NCI-H187 (cell line): ENCODE measurements at regions not wholly inside any gene's neighbourhood (a gene's known extent, or its start where the extent isn't known, plus 50 kb on each side); places are given as distances from the start of the nearest gene placed in this dataset.
"Not testable (repeated sequence)": the region's sequence is repeated elsewhere in the genome, so short reads cannot be mapped to it uniquely, and the experiment has no call there.

Experiments
- DNase-seq, 2 experiments: peaks; one replicate each; lab custom pipeline; 2025; lab: John Stamatoyannopoulos, UW

- DNase-seq: no peak
Observed at GRCh38 chr3:101998256-101998926, 149.1 kb downstream of the NFKBIZ start.

GRCh38 chr3:101999177-101999779 lies 150.0 kb downstream of the NFKBIZ start:
- no peak for DNase-seq

DNA sequence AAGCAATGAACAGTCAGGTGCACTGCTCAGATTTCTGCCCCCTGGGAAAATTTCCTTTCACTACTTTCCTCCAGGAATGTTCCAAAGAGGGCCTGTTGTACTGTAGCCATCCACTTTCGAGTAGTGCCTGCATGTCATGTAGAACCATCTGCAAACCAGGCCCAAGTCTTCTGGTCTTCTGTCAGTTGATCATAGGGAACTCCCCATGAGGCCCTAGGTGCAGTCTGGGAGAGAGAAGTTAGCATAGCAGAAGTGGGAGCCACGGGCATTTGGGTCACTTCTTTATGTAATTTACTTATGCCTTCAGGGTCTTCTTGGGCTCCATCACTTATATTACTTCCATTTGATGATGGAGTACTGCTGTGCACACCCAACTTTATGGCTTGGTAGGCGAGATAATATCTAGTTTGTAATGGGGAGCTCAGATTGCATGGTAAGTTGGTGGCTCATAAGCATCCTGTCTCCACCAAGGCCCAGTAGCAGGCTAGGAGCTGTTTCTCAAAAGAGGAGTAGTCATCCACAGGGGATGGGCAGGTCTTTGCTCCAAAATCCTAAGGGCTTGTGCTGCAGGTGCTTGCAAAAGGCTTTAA lies 151.4 kb downstream of the NFKBIZ start:
- no peak for DNase-seq

DNA sequence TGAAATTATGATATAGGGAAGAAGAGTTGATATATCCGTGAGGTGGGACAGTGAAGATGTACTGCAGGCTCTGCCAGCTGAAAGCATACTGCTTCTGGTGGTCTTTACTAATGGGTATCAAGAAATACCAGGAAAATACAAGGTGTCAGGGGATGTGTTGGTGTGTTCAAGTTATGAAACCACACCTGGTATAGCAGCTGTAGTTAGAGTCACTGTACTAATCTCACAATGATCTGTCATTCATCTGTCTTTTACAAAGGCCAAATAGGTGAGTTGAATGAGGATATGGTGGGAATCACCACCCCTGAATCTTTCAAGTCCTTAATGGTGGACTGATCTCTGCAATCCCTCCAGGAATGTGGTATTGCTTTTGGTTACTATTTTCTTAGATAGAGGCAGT lies 152.7 kb downstream of the NFKBIZ start:
- DNase-seq: no peak

DNA sequence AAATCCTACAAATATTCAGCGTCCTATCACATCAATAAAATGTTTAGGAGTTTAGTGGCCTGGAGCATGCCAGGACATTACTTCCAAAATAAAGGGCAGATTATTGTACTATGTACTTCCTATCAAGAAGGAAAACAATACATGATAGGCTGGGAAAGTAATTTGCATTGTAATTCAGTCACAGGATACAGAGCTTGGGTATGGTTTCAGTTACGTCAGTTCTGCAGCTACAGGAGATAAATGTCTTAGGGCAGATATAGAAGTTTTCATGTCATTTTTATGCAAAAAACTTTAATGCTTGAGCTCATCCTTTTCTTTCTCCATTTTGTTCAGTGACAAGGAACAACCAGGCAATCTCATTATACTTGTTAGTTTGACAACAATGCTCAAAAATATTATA lies 155.2 kb downstream of the NFKBIZ start:
- no peak for DNase-seq

DNA sequence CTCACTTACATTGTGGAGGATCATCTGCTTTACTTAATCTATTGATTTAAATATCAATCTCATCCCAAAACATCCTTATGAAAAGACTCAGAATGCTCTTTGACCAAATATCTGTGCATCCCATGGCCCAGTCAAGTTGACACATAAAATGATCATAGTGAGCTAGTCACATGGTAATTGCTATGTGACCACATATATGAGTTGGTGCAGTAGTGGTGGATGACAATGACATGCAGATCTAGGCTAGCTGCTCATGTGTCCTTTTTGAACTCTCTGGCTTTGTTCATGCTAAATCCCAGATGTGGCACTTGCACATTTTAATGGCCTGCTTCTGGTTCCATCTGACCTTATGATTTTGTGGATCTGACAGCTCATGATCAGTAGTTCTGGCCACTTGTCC lies 156.2 kb downstream of the NFKBIZ start:
- DNase-seq: no peak

- no peak for DNase-seq
Observed at GRCh38 chr3:102006812-102007485, 157.6 kb downstream of the NFKBIZ start.

DNA sequence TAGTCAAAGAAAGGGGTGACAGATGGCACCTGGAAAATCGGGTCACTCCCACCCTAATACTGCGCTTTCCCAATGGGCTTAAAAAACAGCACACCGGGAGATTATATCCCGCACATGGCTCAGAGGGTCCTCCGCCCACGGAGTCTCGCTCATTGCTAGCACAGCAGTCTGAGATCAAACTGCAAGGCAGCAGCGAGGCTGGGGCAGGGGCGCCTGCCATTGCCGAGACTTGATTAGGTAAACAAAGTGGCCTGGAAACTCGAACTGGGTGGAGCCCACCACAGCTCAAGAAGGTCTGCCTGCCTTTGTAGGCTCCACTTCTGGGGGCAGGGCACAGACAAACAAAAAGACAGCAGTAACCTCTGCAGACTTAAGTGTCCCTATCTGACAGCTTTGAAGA lies 159.1 kb downstream of the NFKBIZ start:
- not testable (repeated sequence) for DNase-seq

DNA sequence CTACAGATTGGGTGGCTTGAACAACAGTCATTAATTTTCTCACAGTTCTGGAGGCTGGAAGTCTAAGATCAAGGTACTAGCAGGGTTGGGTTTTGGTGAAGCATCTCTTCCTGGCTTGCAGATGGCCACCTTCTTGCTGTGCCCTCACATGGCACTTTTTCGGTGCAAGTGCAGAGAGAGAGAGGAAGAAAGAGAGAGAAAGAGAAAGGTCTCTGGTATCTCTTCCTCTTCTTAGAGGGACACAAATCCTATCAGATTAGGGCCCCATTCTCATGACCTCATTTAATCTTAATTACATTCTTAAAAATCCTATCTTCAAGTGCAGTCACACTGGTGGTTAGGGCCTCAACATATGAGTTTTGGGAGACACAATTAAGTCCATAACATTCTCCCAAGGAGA lies 167.1 kb downstream of the NFKBIZ start:
- DNase-seq: no peak

DNA sequence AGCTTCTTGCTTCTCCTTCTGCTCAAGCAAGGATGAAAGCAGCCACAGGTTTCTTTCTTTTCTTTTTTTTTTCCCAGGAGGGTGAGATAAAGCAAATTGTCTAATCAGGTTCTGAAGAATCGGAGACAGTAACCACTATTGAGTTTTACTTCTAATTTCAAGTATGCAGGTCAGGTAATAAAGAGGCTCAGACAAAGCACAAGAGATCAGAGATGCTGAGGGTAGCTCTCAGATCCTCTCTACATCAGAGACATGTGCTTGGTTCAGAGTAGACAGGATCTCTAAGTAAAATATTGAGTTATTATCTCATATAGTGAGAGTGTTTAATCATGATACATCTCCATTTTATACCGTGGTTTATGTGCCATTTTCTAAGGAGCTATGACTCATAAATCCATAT lies 168.5 kb downstream of the NFKBIZ start:
- DNase-seq: no peak

DNA sequence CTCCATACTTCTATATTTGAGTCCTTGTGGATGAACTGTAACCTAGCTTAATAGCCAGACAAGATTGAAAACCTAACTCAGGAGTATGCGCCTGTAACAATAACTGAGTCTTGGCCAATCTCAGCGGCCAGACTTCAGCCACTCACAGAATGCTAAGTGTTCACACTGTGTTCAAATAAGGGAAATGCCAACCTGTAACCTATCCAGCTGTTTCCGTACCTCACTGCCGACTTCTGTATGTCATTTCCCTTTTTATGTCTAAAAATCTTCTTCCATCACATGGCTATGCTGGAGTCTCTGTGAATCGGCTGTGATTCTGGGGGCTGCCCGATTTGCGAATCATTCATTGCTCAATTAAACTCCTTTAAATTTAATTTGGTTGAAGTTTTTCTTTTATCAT lies 169.2 kb downstream of the NFKBIZ start:
- no peak for DNase-seq

GRCh38 chr3:102020735-102021134 lies 171.4 kb downstream of the NFKBIZ start:
- no peak for DNase-seq

DNA sequence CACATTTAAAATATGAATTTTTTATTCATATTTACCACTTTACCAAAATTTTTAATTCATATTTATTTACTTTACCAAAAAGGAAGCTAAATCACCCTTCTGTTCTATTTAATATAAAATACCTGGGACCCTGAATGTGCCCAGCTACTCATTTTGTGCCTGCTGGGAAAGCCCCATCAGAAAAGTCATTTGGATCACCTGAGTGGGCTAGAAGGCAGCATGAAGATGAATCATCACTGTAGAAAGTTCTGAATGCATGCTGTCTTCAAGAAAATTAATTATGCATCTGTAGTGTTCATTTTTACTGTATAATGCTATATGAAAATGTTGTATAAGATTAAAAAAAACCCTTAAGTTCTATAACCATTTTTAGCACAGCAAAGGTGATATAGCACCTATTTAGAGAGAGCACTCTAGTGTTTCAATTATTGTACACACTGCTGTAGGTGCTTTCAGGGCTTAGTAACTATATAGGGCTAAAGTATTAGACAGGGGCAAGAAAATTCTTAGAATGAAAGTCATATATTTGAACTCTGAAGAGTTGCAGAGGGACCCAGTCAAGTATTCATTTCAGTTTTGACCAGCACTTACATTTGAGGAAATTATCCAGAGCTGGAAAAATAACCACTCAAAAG lies 175.1 kb downstream of the NFKBIZ start:
- no peak for DNase-seq

- DNase-seq: no peak
Observed at GRCh38 chr3:102025606-102026270, 176.4 kb downstream of the NFKBIZ start.

GRCh38 chr3:102026656-102027055 lies 177.3 kb downstream of the NFKBIZ start:
- DNase-seq: no peak

DNA sequence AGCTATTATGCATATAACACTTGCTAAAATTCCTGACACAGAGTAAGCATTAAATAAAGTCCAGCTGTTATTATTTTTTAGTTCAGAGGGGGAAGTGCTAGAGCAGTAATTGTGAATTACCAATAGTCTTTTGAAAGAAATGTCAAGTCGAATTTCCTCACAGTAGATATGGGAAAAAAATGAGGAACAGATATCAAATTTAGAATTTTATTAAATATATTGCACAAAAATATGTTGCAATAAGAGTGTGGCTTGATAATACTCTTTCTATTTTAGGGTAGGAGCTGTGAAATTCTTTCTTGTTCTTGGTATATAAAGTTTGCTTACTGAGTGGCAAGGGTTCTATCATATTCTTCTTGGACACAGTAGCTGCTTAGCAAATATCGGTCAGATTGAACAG lies 181.3 kb downstream of the NFKBIZ start:
- no peak for DNase-seq

GRCh38 chr3:102031834-102032233 lies 182.5 kb downstream of the NFKBIZ start:
- no peak for DNase-seq

- no peak for DNase-seq
Observed at GRCh38 chr3:102032491-102033383, 183.4 kb downstream of the NFKBIZ start.

GRCh38 chr3:102034639-102035451 lies 185.5 kb downstream of the NFKBIZ start:
- DNase-seq: no peak

DNA sequence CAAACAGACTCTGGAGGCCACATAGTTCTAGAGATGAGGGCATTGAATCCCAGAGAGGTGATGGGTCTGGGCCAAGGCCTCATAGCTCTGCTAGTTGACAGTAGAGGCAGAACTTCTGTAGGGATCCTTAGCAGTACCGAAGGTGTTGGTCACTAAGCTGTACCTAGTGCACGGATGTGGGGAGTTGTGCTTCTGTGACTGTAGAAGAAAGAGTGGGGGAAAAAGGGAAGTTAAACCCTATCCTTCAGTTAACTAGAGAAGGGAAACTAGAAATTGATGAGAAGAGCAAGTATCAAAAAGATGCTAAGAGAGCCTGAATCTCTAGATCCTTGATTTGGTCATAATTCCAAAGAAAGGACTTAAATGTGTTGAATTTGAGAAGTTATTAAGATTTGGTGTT lies 186.7 kb downstream of the NFKBIZ start:
- DNase-seq: no peak
